ENCODE measurements at regions not wholly inside any gene's neighbourhood (a gene's known extent, or its start where the extent isn't known, plus 50 kb on each side); places are given as distances from the start of the nearest gene placed in this dataset.
"Not testable (repeated sequence)": the region's sequence is repeated elsewhere in the genome, so short reads cannot be mapped to it uniquely, and the experiment has no call there.

GRCh38 chr16:76023835-76024234 lies 253.4 kb upstream of the CNTNAP4 start:
- no peak for DNase-seq

GRCh38 chr16:76035689-76036088 lies 241.5 kb upstream of the CNTNAP4 start:
- DNase-seq: no peak

GRCh38 chr16:76038097-76038496 lies 239.1 kb upstream of the CNTNAP4 start:
- DNase-seq: no peak

- DNase-seq: no peak
Observed at GRCh38 chr16:76052725-76053124, 224.5 kb upstream of the CNTNAP4 start.

- DNase-seq: no peak
Observed at GRCh38 chr16:76059186-76059585, 218.0 kb upstream of the CNTNAP4 start.

- DNase-seq: no peak
Observed at GRCh38 chr16:76059701-76060100, 217.5 kb upstream of the CNTNAP4 start.

GRCh38 chr16:76071690-76072089 lies 205.5 kb upstream of the CNTNAP4 start:
- DNase-seq: no peak

- DNase-seq: no peak
Observed at GRCh38 chr16:76081967-76082366, 195.2 kb upstream of the CNTNAP4 start.

GRCh38 chr16:76106647-76107046 lies 170.6 kb upstream of the CNTNAP4 start:
- no peak for DNase-seq

- no peak for DNase-seq
Observed at GRCh38 chr16:76108460-76108859, 168.7 kb upstream of the CNTNAP4 start.

- DNase-seq: no peak
Observed at GRCh38 chr16:76114681-76115080, 162.5 kb upstream of the CNTNAP4 start.

GRCh38 chr16:76118344-76118743 lies 158.9 kb upstream of the CNTNAP4 start:
- DNase-seq: no peak

GRCh38 chr16:76121636-76122035 lies 155.6 kb upstream of the CNTNAP4 start:
- DNase-seq: no peak

GRCh38 chr16:76123966-76124365 lies 153.2 kb upstream of the CNTNAP4 start:
- DNase-seq: no peak

GRCh38 chr16:76125871-76126270 lies 151.3 kb upstream of the CNTNAP4 start:
- DNase-seq: no peak

- DNase-seq: not testable (repeated sequence)
Observed at GRCh38 chr16:76138056-76138455, 139.1 kb upstream of the CNTNAP4 start.

- DNase-seq: no peak
Observed at GRCh38 chr16:76157629-76158028, 119.6 kb upstream of the CNTNAP4 start.

- no peak for DNase-seq
Observed at GRCh38 chr16:76162046-76162445, 115.2 kb upstream of the CNTNAP4 start.

GRCh38 chr16:76164970-76165558 lies 112.1 kb upstream of the CNTNAP4 start:
- DNase-seq: no peak

- DNase-seq: no peak
Observed at GRCh38 chr16:76175718-76176117, 101.5 kb upstream of the CNTNAP4 start.

- no peak for DNase-seq
Observed at GRCh38 chr16:76176153-76176552, 101.0 kb upstream of the CNTNAP4 start.

- DNase-seq: no peak
Observed at GRCh38 chr16:76176616-76177015, 100.6 kb upstream of the CNTNAP4 start.

GRCh38 chr16:76182041-76182635 lies 95.1 kb upstream of the CNTNAP4 start:
- no peak for DNase-seq

GRCh38 chr16:76183647-76184046 lies 93.6 kb upstream of the CNTNAP4 start:
- DNase-seq: no peak

GRCh38 chr16:76190057-76190456 lies 87.1 kb upstream of the CNTNAP4 start:
- no peak for DNase-seq
